Endothelial cell of umbilical vein (primary cell): ENCODE measurements at regions not wholly inside any gene's neighbourhood (a gene's known extent, or its start where the extent isn't known, plus 50 kb on each side); places are given as distances from the start of the nearest gene placed in this dataset.

Source experiments
- BruUV-seq: library from RNA; stranded (reverse); fragments of 400-500 nt; replicated peaks from 2 replicates; lab custom pipeline; 2021; lab: Mats Ljungman, UMichigan
- CTCF ChIA-PET: fragments of 300-600, 350-600 bp; sonication (Branson Sonifier 250); formaldehyde crosslinking; loops from one replicate; lab custom pipeline; 2021; ENCODE audit warnings: antibody characterized with exemption, inconsistent platforms; lab: Charles Lee
- POLR2A ChIA-PET: fragments of 300-600, 350-600 bp; sonication (Branson Sonifier 250); formaldehyde crosslinking; loops from one replicate; lab custom pipeline; 2021; ENCODE audit warnings: antibody characterized with exemption, inconsistent platforms; lab: Charles Lee
- DNase-seq: peaks from one replicate; pipeline ENCODE4 v3.0.0-alpha.2; 2011; ENCODE audit warnings: low read depth, low spot score
- FAIRE-seq: peaks from 2 replicates; lab custom pipeline; 2011; peaks lifted over from hg19 to GRCh38; lab: Jason Lieb, UNC
- H2AFZ ChIP-seq: 2 replicates; pipeline ENCODE4 v1.6.0; 2012; ENCODE audit warnings: low read depth, low read length, control low read depth, inconsistent platforms
- H3K27ac ChIP-seq: 2 replicates; pipeline ENCODE4 v1.5.1; 2011; ENCODE audit warnings: low read depth, mild to moderate bottlenecking, control low read depth, low read length, moderate library complexity; ENCODE audit not compliant: insufficient read depth
- H3K27me3 ChIP-seq, 2 experiments: 2 replicates each; pipeline versions ENCODE4 v1.6.0 to v1.6.1; 2011; ENCODE audit warnings: low read length in 2 of 2, mixed read lengths in 1 of 2; ENCODE audit not compliant: control insufficient read depth in 2 of 2, insufficient read depth in 2 of 2
- H3K36me3 ChIP-seq, 2 experiments: 2 replicates in 1 of 2; 3 replicates in 1 of 2; pipeline ENCODE4 v1.5.1; 2011; ENCODE audit warnings: low read length in 2 of 2, mild to moderate bottlenecking in 1 of 2, moderate library complexity in 1 of 2; ENCODE audit not compliant: control insufficient read depth in 2 of 2, insufficient read depth in 2 of 2; ENCODE audit errors: extremely low read depth in 1 of 2
- H3K4me1 ChIP-seq: 3 replicates; pipeline ENCODE4 v1.5.1; 2011; ENCODE audit warnings: mild to moderate bottlenecking, low read length; ENCODE audit not compliant: control insufficient read depth, insufficient read depth; ENCODE audit errors: extremely low read depth
- H3K4me2 ChIP-seq: 2 replicates; pipeline ENCODE4 v1.6.1; 2011; ENCODE audit warnings: low read length, control low read depth, mixed read lengths; ENCODE audit not compliant: insufficient read depth
- H3K4me3 ChIP-seq, 3 experiments: fragments of 200-600 bp in 1 of 3; sonication (generic), shearing (Covaris generic) in 1 of 3; replicated peaks in 1 of 3; 2 replicates each; pipeline ENCODE4 v1.5.1; 2011 to 2016; ENCODE audit warnings: control low read depth in 3 of 3, low read length in 3 of 3, mild to moderate bottlenecking in 2 of 3, inconsistent platforms in 1 of 3, low read depth in 1 of 3, moderate library complexity in 1 of 3; ENCODE audit not compliant: insufficient read depth in 1 of 3
- H3K79me2 ChIP-seq: 2 replicates; pipeline ENCODE4 v1.6.0; 2012; ENCODE audit warnings: low read length, inconsistent platforms; ENCODE audit not compliant: control insufficient read depth, insufficient read depth
- H3K9ac ChIP-seq: replicated peaks from 2 replicates; pipeline ENCODE3; 2011; ENCODE audit warnings: low read length, control low read depth; ENCODE audit not compliant: insufficient read depth; ENCODE audit errors: extremely low read depth
- H3K9me1 ChIP-seq: replicated peaks from 3 replicates; pipeline ENCODE4 v1.6.0; 2011; ENCODE audit warnings: mild to moderate bottlenecking, low read length; ENCODE audit not compliant: control insufficient read depth, insufficient read depth; ENCODE audit errors: extremely low read depth
- H3K9me3 ChIP-seq: replicated peaks from 2 replicates; pipeline ENCODE4 v1.5.1; 2012; ENCODE audit warnings: low read length, inconsistent platforms; ENCODE audit not compliant: control insufficient read depth, insufficient read depth
- H4K20me1 ChIP-seq: replicated peaks from 2 replicates; pipeline ENCODE3; 2011; ENCODE audit warnings: mild to moderate bottlenecking, low read length; ENCODE audit not compliant: control insufficient read depth, insufficient read depth; ENCODE audit errors: extremely low read depth
- CTCF ChIP-seq, 2 donors: IDR thresholded peaks; 1 replicate in 1 of 2; 2 replicates in 1 of 2; pipeline ENCODE4 v1.5.1; 2011; ENCODE audit warnings: low read length in 2 of 2, mild to moderate bottlenecking in 2 of 2, moderate library complexity in 2 of 2, control low read depth in 1 of 2, inconsistent platforms in 1 of 2, low read depth in 1 of 2; ENCODE audit not compliant: insufficient read depth in 1 of 2; ENCODE audit errors: extremely low read depth in 1 of 2
- EZH2 ChIP-seq: IDR thresholded peaks from 2 replicates; pipeline ENCODE4 v1.6.1; 2012; ENCODE audit warnings: borderline replicate concordance, low read depth, mild to moderate bottlenecking, moderate library complexity, low read length, inconsistent platforms; ENCODE audit not compliant: severe bottlenecking
- FOS ChIP-seq: IDR thresholded peaks from 2 replicates; pipeline ENCODE4 v1.6.1; 2011; ENCODE audit warnings: mild to moderate bottlenecking, low read length, moderate library complexity, borderline replicate concordance; ENCODE audit not compliant: insufficient read depth
- GATA2 ChIP-seq: IDR thresholded peaks from 2 replicates; pipeline ENCODE4 v1.7.0; 2011; ENCODE audit warnings: low read depth, mild to moderate bottlenecking, moderate library complexity, mixed read lengths, low read length; ENCODE audit not compliant: insufficient read length, insufficient read depth
- JUN ChIP-seq: IDR thresholded peaks from 2 replicates; pipeline ENCODE4 v1.6.1; 2011; ENCODE audit warnings: borderline replicate concordance, low read depth; ENCODE audit not compliant: insufficient read length, insufficient read depth
- MAX ChIP-seq: IDR thresholded peaks from 2 replicates; pipeline ENCODE4 v1.6.1; 2011; ENCODE audit not compliant: insufficient read depth, insufficient read length
- MYC ChIP-seq: IDR thresholded peaks from one replicate; pipeline ENCODE4 v1.6.1; 2011; ENCODE audit warnings: mild to moderate bottlenecking, low read depth, low read length
- POLR2A ChIP-seq: IDR thresholded peaks from 2 replicates; pipeline ENCODE4 v1.6.1; 2012; ENCODE audit warnings: low read depth, mild to moderate bottlenecking, control low read depth, low read length
- POLR2AphosphoS5 ChIP-seq: IDR thresholded peaks from 2 replicates; pipeline ENCODE4 v1.6.1; 2012; ENCODE audit warnings: low read depth, mild to moderate bottlenecking, control low read depth, low read length, moderate library complexity; ENCODE audit not compliant: insufficient read depth
- dilution Hi-C: fragments of 300-500 bp; cut with MboI; formaldehyde crosslinking; loops from one replicate; pipeline ENCODE4 v1.15.0; 2019; ENCODE audit warnings: low sequenced_read_pairs; ENCODE audit not compliant: extremely low pct_ligation_motif_present
- intact Hi-C: fragments of 100-400 bp; cut with micrococcal nuclease; formaldehyde crosslinking; loops from one replicate; pipeline ENCODE4 v1.10.0; 2022

DNA sequence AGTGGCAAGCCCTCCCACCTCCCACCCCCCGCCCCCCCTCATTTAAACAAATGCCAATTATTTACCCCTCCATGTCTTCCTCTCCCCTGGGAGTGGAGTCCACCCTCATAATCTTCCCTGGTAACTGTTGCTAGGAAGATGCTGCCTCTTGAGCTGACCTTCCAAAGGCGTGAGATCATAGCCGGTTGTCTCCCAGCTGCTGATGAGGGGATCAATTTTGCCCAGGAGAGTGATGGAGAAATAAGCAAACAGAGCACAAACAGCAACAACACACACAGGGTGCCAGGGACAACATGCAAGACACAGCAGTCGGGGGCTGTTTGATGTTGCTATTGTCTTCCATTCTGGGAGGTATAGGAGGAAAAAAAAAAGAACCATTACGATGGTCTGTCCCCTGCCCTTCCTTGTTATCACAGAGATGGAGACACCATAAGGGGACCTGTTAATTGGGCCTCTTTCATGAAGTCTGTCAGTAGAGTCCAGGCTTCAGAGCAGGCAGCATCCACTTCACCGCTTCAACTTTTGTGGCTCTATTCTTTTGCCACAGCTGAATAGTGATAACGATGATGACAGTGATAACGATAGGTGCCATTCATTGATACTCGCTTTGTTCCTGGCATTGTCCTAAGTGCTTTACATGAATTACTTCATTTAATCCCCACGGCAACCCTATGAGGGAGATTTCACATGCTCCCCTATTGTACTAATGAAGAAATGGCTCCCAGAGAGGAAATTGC lies 76.9 kb upstream of the RGMA start:
- ChIA-PET CTCF (no interaction called here), POLR2A (no interaction called here)
- Histone ChIP-seq H3K9me1 (no peaks in the 10 kb centered on the region), H3K4me1 (no peaks in the 10 kb centered on the region), H3K9me3 (no peaks in the 10 kb centered on the region), H4K20me1 (no peaks in the 10 kb centered on the region), H2AFZ (no peak overlapping the region), H3K36me3 (no peaks in the 10 kb centered on the region), H3K27ac (no peak overlapping the region), H3K9ac (no peak overlapping the region), H3K79me2 (no peaks in the 10 kb centered on the region), H3K27me3 (no peaks in the 10 kb centered on the region), H3K4me3 (no peak overlapping the region), H3K4me2 (no peak overlapping the region)
- no TSS peak for BruUV-seq
- TF ChIP-seq CTCF (IDR thresholded peaks at IDR 0.05; ENCODE audit: extremely low read depth in 1 of 2, insufficient read depth in 1 of 2, low read depth in 1 of 2, low read length in 2 of 2) (no peak), MYC (no peak), POLR2A (no peak), POLR2AphosphoS5 (no peak), JUN (no peak), EZH2 (no peak), FOS (no peak), MAX (no peak), GATA2 (no peak)
- intact Hi-C loops (no loop called here), dilution Hi-C loops (no loop called here)
- no peak for FAIRE-seq
- no peak for DNase-seq
